A549 (cell line): ENCODE measurements at regions not wholly inside any gene's neighbourhood (a gene's known extent, or its start where the extent isn't known, plus 50 kb on each side); places are given as distances from the start of the nearest gene placed in this dataset.
A peak's percentile ranks its signal among the peaks of the same experiment; 100 is the strongest.

ENCODE experiments used
- ATAC-seq, 2 experiments: fragments of 200-7000 bp in 1 of 2; fragments of >200 bp in 1 of 2; cut with Nextera tagmentation in 1 of 2; cut with Tn5 transposase in 1 of 2; 3 replicates each; pipeline versions ENCODE4 v1.8.0 to v1.9.1; 2018 to 2020; ENCODE audit warnings: mild to moderate bottlenecking in 1 of 2, moderate library complexity in 1 of 2
- CTCF ChIA-PET: fragments of 300-600 bp; sonication (Branson Sonifier 250); formaldehyde crosslinking; extraction: SDS; loops from one replicate; lab custom pipeline; 2021; ENCODE audit warnings: antibody characterized with exemption, inconsistent platforms; lab: Yijun Ruan, JAX
- POLR2A ChIA-PET: fragments of 350-600 bp; formaldehyde crosslinking; extraction: SDS; loops from one replicate; lab custom pipeline; 2021; ENCODE audit warnings: antibody characterized with exemption, inconsistent platforms; lab: Yijun Ruan, JAX
- DNase-seq, 2 experiments: peaks; one replicate each; pipeline versions ENCODE4 v3.0.0 to v3.0.0-alpha.2; 2011 to 2016; ENCODE audit warnings: low read depth in 1 of 2, low spot score in 1 of 2
- FAIRE-seq: peaks from 2 replicates; lab custom pipeline; 2011; peaks lifted over from hg19 to GRCh38; lab: Jason Lieb, UNC
- H3K27ac ChIP-seq, 2 experiments: fragments of >200 bp; sonication (Bioruptor Twin); formaldehyde crosslinking; 3 replicates each; pipeline ENCODE4 v1.5.1; 2016 to 2017
- H3K4me1 ChIP-seq: fragments of >200 bp; sonication (Bioruptor Twin); formaldehyde crosslinking; 3 replicates; pipeline ENCODE4 v1.6.1; 2016
- H3K4me2 ChIP-seq: fragments of >200 bp; sonication (Bioruptor Twin); formaldehyde crosslinking; 3 replicates; pipeline ENCODE4 v1.6.1; 2016
- H3K4me3 ChIP-seq: fragments of >200 bp; sonication (Bioruptor Twin); formaldehyde crosslinking; 3 replicates; pipeline ENCODE4 v1.5.1; 2016
- H3K9me3 ChIP-seq: fragments of >200 bp; sonication (Bioruptor Twin); formaldehyde crosslinking; 3 replicates; pipeline ENCODE4 v1.6.1; 2016
- CEBPB ChIP-seq, 2 experiments: fragments of >200 bp in 1 of 2; sonication (Bioruptor Twin) in 1 of 2; formaldehyde crosslinking in 1 of 2; IDR thresholded peaks; 2 replicates each; pipeline ENCODE4 v1.6.1; 2012 to 2016
- EP300 ChIP-seq, 2 experiments: fragments of >200 bp; sonication (Bioruptor Twin); formaldehyde crosslinking; IDR thresholded peaks; 2 replicates in 1 of 2; 3 replicates in 1 of 2; pipeline ENCODE4 v1.6.1; 2016 to 2017
- FOSL2 ChIP-seq, 2 experiments: fragments of 450-650 bp in 1 of 2; fragments of >200 bp in 1 of 2; sonication (Bioruptor Twin) in 1 of 2; formaldehyde crosslinking; IDR thresholded peaks; 2 replicates each; pipeline versions ENCODE4 v1.5.0 to v1.6.1; 2016 to 2020; ENCODE audit warnings: mild to moderate bottlenecking in 1 of 2, moderate library complexity in 1 of 2
- FOXS1 ChIP-seq: fragments of 250-450 bp; sonication (Bioruptor Pico); IDR thresholded peaks from 2 replicates; pipeline ENCODE4 v1.5.0; 2020; ENCODE audit warnings: mild to moderate bottlenecking, moderate library complexity
- HDAC2 ChIP-seq: fragments of 200-600 bp; sonication (generic); IDR thresholded peaks from 2 replicates; pipeline ENCODE4 v1.6.1; 2016
- HOXA7 ChIP-seq: fragments of 250-450 bp; sonication (Bioruptor Pico); IDR thresholded peaks from 2 replicates; pipeline ENCODE4 v1.5.0; 2020; ENCODE audit warnings: mild to moderate bottlenecking, moderate library complexity
- KDM5A ChIP-seq: fragments of 200-600 bp; sonication (generic); IDR thresholded peaks from 2 replicates; pipeline ENCODE4 v1.6.1; 2016; ENCODE audit warnings: antibody characterized with exemption, mild to moderate bottlenecking
- MAZ ChIP-seq: fragments of 150-350 bp; IDR thresholded peaks from 2 replicates; pipeline ENCODE4 v1.6.1; 2014; ENCODE audit warnings: antibody characterized with exemption, low read depth, low read length, borderline replicate concordance
- POLR2AphosphoS2 ChIP-seq: conservative IDR thresholded peaks from 2 replicates; pipeline ENCODE4 v1.6.1; 2012; ENCODE audit warnings: low read length, improper control_type of control experiment, inconsistent platforms
- RAD21 ChIP-seq, 2 experiments: fragments of >200 bp in 1 of 2; sonication (Bioruptor Twin) in 1 of 2; formaldehyde crosslinking in 1 of 2; IDR thresholded peaks in 1 of 2; conservative IDR thresholded peaks in 1 of 2; 2 replicates in 1 of 2; 3 replicates in 1 of 2; pipeline ENCODE4 v1.6.1; 2012 to 2018; ENCODE audit warnings: inconsistent platforms in 1 of 2
- SMC3 ChIP-seq: fragments of >200 bp; sonication (Bioruptor Twin); formaldehyde crosslinking; IDR thresholded peaks from 3 replicates; pipeline ENCODE4 v1.6.1; 2018; ENCODE audit warnings: inconsistent platforms
- SREBF2 ChIP-seq: fragments of 450-650 bp; IDR thresholded peaks from 2 replicates; pipeline ENCODE4 v1.6.1; 2014; ENCODE audit warnings: mild to moderate bottlenecking, moderate library complexity
- TP53 ChIP-seq: fragments of 250-450 bp; sonication (Bioruptor Pico); IDR thresholded peaks from 2 replicates; pipeline ENCODE4 v1.5.0; 2021; ENCODE audit warnings: mild to moderate bottlenecking, moderate library complexity
- ZC3H11A ChIP-seq: fragments of 450-650 bp; IDR thresholded peaks from 2 replicates; pipeline ENCODE4 v1.6.1; 2014; ENCODE audit warnings: antibody characterized with exemption, mild to moderate bottlenecking
- ZFP36 ChIP-seq: fragments of 450-650 bp; IDR thresholded peaks from 2 replicates; pipeline ENCODE4 v1.6.1; 2014; ENCODE audit warnings: borderline replicate concordance; ENCODE audit not compliant: partially characterized antibody
- WGBS: methylation state at CpG from one replicate; pipeline ENCODE4 v1.1.6; 2017; ENCODE audit errors: missing lambda C conversion rate; 5-methylcytosine and 5-hydroxymethylcytosine counted together
- TF ChIP-seq, protein P1 (sequence below): fragments of 150-350 bp; IDR thresholded peaks from 2 replicates; pipeline ENCODE4 v1.6.1; 2014; ENCODE audit warnings: low read depth, mild to moderate bottlenecking, low read length
- TF ChIP-seq, protein P2 (sequence below): fragments of 200-600 bp; sonication (generic); IDR thresholded peaks from 2 replicates; pipeline ENCODE4 v1.6.1; 2016; ENCODE audit warnings: antibody characterized with exemption, mild to moderate bottlenecking, moderate library complexity
- TF ChIP-seq, protein P3 (sequence below): fragments of >200 bp; sonication (Bioruptor Twin); formaldehyde crosslinking; IDR thresholded peaks from 3 replicates; pipeline ENCODE4 v1.5.1; 2016

DNA sequence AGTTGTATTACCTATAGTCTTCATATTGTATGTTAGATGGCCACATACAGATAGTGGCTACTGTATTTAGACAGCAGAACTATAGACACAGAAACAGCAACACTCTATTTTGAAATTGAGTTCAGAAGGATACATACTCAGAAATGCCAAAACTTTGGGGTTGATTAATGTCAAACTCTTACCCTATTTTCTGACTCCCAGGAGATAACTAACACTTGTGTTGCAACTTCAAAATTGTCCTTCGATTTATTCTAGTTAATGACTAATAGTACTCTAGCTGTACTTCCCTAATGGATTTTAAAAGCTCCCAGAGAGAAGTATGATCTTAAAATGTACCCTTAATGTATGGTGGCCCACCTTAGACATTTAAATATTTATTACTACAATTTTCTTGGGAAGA is 229.9 kb upstream of the UGT8 start:
- no peaks in the 10 kb centered on the region for H3K9me3 ChIP-seq
- CTCF ChIA-PET: interaction anchor here (0.6 kb wide), 1 partner anchor 25 kb away, joined by 3 read pairs; no protein-coding TSS in a partner anchor
- FAIRE-seq: no peak
- H3K4me1 ChIP-seq: no peaks in the 10 kb centered on the region
- POLR2A ChIA-PET: no interaction called here
- H3K4me3 ChIP-seq: no peak overlapping the region
- TF ChIP-seq MAZ (no peak), SMC3 (no peak), ZFP36 (no peak), CEBPB (IDR thresholded peaks at IDR 0.05) (no peak), SREBF2 (no peak), KDM5A (no peak), FOXS1 (CRISPR knock-in tag) (no peak), HOXA7 (CRISPR knock-in tag) (no peak), ZC3H11A (no peak)
- TF ChIP-seq, protein P1, sequence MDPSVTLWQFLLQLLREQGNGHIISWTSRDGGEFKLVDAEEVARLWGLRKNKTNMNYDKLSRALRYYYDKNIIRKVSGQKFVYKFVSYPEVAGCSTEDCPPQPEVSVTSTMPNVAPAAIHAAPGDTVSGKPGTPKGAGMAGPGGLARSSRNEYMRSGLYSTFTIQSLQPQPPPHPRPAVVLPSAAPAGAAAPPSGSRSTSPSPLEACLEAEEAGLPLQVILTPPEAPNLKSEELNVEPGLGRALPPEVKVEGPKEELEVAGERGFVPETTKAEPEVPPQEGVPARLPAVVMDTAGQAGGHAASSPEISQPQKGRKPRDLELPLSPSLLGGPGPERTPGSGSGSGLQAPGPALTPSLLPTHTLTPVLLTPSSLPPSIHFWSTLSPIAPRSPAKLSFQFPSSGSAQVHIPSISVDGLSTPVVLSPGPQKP: no peak
- TF ChIP-seq, all 56 proteins: peak for 0
- Histone ChIP-seq H3K4me2 (no peak overlapping the region), H3K27ac (no peak overlapping the region)
- DNase-seq (no peak), ATAC-seq (no peak)
- 8% methylated on average over 1 of the region's 1 CpG for WGBS

DNA sequence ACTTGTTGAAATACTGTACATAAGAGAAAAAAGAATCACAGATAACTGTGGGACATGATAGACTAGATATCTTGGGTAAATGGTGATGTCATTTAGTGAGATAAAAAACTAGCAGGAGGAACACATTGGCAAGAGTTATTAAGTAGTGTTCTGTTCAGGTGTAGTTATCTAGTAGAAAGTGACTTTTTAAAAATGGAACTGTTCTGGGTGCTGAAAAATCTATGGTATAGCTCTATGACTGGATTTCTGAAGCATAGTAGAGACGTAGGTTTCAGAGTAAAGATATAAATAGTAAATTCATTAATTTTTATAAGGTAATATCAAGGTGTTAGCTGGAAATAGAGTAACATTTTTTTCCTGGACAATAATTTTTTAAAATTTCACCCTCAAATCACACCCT is 225.1 kb upstream of the UGT8 start:
- no peak overlapping the region for H3K4me2 ChIP-seq
- no peak overlapping the region for H3K4me3 ChIP-seq
- no peaks in the 10 kb centered on the region for H3K9me3 ChIP-seq
- no peaks in the 10 kb centered on the region for H3K4me1 ChIP-seq
- ATAC-seq (no peak), FAIRE-seq (no peak), DNase-seq (no peak)
- 74% methylated on average over 1 of the region's 1 CpG for WGBS
- ChIA-PET POLR2A (no interaction called here), CTCF (interaction anchor here (0.8 kb wide), 1 partner anchor 979 kb away, joined by 3 read pairs; no protein-coding TSS in a partner anchor)
- TF ChIP-seq, protein P2, sequence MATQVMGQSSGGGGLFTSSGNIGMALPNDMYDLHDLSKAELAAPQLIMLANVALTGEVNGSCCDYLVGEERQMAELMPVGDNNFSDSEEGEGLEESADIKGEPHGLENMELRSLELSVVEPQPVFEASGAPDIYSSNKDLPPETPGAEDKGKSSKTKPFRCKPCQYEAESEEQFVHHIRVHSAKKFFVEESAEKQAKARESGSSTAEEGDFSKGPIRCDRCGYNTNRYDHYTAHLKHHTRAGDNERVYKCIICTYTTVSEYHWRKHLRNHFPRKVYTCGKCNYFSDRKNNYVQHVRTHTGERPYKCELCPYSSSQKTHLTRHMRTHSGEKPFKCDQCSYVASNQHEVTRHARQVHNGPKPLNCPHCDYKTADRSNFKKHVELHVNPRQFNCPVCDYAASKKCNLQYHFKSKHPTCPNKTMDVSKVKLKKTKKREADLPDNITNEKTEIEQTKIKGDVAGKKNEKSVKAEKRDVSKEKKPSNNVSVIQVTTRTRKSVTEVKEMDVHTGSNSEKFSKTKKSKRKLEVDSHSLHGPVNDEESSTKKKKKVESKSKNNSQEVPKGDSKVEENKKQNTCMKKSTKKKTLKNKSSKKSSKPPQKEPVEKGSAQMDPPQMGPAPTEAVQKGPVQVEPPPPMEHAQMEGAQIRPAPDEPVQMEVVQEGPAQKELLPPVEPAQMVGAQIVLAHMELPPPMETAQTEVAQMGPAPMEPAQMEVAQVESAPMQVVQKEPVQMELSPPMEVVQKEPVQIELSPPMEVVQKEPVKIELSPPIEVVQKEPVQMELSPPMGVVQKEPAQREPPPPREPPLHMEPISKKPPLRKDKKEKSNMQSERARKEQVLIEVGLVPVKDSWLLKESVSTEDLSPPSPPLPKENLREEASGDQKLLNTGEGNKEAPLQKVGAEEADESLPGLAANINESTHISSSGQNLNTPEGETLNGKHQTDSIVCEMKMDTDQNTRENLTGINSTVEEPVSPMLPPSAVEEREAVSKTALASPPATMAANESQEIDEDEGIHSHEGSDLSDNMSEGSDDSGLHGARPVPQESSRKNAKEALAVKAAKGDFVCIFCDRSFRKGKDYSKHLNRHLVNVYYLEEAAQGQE: peak; percentile 37; the same call in 1 of the 2 replicates
- TF ChIP-seq EP300 (IDR thresholded peaks at IDR 0.05): no peak
- TF ChIP-seq CEBPB (IDR thresholded peaks at IDR 0.05): no peak
- H3K27ac ChIP-seq: no peak overlapping the region

DNA sequence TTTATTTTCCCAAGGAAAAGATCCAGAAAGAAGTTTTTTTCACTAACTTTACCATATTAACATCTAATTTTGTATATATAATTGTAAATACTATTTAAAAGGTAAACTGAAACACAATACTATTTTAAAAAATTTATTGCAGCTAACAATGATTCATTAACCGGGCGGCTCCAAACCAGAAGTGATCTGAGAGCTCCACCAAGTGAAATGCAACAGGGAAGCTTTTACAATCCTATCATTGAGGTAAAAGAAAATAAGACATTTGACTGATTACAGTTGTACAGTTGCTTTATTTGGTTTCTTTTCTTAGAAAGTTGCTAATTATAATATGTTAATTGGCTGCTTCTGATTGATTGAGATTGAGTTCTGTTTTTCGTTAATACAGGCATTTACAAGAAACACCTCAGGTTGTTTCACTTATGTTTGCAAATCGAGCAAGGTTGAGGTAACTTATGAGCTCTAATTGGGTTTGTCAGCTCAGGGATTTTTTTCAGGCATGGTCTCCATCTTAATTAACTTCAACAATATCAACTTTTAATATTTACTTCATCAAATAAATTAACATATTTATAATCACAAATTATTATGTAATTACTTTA is 220.2 kb upstream of the UGT8 start:
- H3K4me2 ChIP-seq: no peak overlapping the region
- FAIRE-seq (no peak), ATAC-seq (peak in 1 of 2 experiments; percentile 51; a peak in 1 of 6 replicates), DNase-seq (peak in 1 of 2 experiments; percentile 4)
- no peaks in the 10 kb centered on the region for H3K4me1 ChIP-seq
- H3K27ac ChIP-seq: no peak overlapping the region
- no peaks in the 10 kb centered on the region for H3K9me3 ChIP-seq
- CTCF ChIA-PET: interaction anchor here (0.5 to 2.0 kb wide), 16 partner anchors 9 to 1272 kb away, joined by 3 to 11 read pairs (median 4); no protein-coding TSS in a partner anchor
- POLR2A ChIA-PET: interaction anchor here (0.6 kb wide), 1 partner anchor 855 kb away, joined by 3 read pairs; no protein-coding TSS in a partner anchor
- no peak overlapping the region for H3K4me3 ChIP-seq
- 25% methylated on average over 4 of the region's 4 CpGs for WGBS
- TF ChIP-seq, protein P3, sequence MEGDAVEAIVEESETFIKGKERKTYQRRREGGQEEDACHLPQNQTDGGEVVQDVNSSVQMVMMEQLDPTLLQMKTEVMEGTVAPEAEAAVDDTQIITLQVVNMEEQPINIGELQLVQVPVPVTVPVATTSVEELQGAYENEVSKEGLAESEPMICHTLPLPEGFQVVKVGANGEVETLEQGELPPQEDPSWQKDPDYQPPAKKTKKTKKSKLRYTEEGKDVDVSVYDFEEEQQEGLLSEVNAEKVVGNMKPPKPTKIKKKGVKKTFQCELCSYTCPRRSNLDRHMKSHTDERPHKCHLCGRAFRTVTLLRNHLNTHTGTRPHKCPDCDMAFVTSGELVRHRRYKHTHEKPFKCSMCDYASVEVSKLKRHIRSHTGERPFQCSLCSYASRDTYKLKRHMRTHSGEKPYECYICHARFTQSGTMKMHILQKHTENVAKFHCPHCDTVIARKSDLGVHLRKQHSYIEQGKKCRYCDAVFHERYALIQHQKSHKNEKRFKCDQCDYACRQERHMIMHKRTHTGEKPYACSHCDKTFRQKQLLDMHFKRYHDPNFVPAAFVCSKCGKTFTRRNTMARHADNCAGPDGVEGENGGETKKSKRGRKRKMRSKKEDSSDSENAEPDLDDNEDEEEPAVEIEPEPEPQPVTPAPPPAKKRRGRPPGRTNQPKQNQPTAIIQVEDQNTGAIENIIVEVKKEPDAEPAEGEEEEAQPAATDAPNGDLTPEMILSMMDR: peak; percentile 63
- TF ChIP-seq RAD21 (conservative IDR thresholded peaks at IDR 0.05 in 1 of 2, IDR thresholded peaks at IDR 0.05 in 1 of 2): peak; percentile 77 to 83
- TF ChIP-seq FOSL2 (IDR thresholded peaks at IDR 0.05): no peak
- no peak for TF ChIP-seq FOSL2 (CRISPR knock-in tag; IDR thresholded peaks at IDR 0.05)
- TF ChIP-seq SMC3: peak; percentile 76
- TF ChIP-seq POLR2AphosphoS2: no peak
- no peak for TF ChIP-seq TP53 (CRISPR knock-in tag)
- TF ChIP-seq HDAC2: no peak
